K562 (cell line): ENCODE measurements at regions not wholly inside any gene's neighbourhood (a gene's known extent, or its start where the extent isn't known, plus 50 kb on each side); places are given as distances from the start of the nearest gene placed in this dataset.

ENCODE experiments used
- ATAC-seq: fragments of 200-7000 bp; cut with Tn5 transposase; 3 replicates; pipeline ENCODE4 v1.9.1; 2020; ENCODE audit warnings: moderate library complexity
- BruUV-seq: library from RNA; stranded (reverse); fragments of 400-500 nt; replicated peaks from 2 replicates; lab custom pipeline; 2021; lab: Mats Ljungman, UMichigan
- CTCF ChIA-PET: fragments of 300-600 bp; formaldehyde crosslinking; extraction: SDS; loops from one replicate; lab custom pipeline; 2021; ENCODE audit warnings: low intra/inter-chr PET ratio; lab: Yijun Ruan, JAX
- POLR2A ChIA-PET: fragments of 300-600, 350-650 bp; sonication (Branson Sonifier 250); formaldehyde crosslinking; extraction: SDS; loops from one replicate; lab custom pipeline; 2021; ENCODE audit warnings: antibody characterized with exemption, inconsistent platforms; lab: Yijun Ruan, JAX
- DNase-seq, 4 experiments: peaks; one replicate each; pipeline versions ENCODE4 v3.0.0 to v3.0.0-alpha.2; 2011 to 2018; ENCODE audit warnings: low spot score in 3 of 4, mixed read lengths in 3 of 4; ENCODE audit errors: extremely low read depth in 1 of 4
- FAIRE-seq: peaks from 2 replicates; lab custom pipeline; 2011; peaks lifted over from hg19 to GRCh38; lab: Jason Lieb, UNC
- H2AFZ ChIP-seq: 2 replicates; pipeline ENCODE4 v1.6.0; 2011; ENCODE audit warnings: low read depth, low read length, control low read depth, inconsistent platforms
- H3K27ac ChIP-seq: fragments of 200-600 bp; 3 replicates; pipeline ENCODE4 v1.8.0; 2011; ENCODE audit warnings: low read depth, mild to moderate bottlenecking, control low read depth, inconsistent platforms, low read length, moderate library complexity, mixed read lengths; ENCODE audit errors: extremely low read depth
- H3K27me3 ChIP-seq, 2 experiments: fragments of 300-600 bp in 1 of 2; 2 replicates in 1 of 2; 3 replicates in 1 of 2; pipeline versions ENCODE4 v1.6.0 to v1.8.0; 2011; ENCODE audit warnings: inconsistent platforms in 2 of 2, low read length in 2 of 2, mild to moderate bottlenecking in 1 of 2, mixed read lengths in 1 of 2, moderate library complexity in 1 of 2; ENCODE audit not compliant: control insufficient read depth in 2 of 2, insufficient read depth in 2 of 2
- H3K36me3 ChIP-seq: fragments of 300-600 bp; 3 replicates; pipeline ENCODE4 v1.8.0; 2011; ENCODE audit warnings: mild to moderate bottlenecking, low read length, inconsistent platforms; ENCODE audit not compliant: control insufficient read depth, insufficient read depth
- H3K4me1 ChIP-seq, 2 experiments: fragments of 200-600 bp in 1 of 2; replicated peaks in 1 of 2; 2 replicates in 1 of 2; 3 replicates in 1 of 2; pipeline versions ENCODE4 v1.5.1 to v1.8.0; 2011; ENCODE audit warnings: inconsistent platforms in 2 of 2, low read length in 2 of 2, mild to moderate bottlenecking in 1 of 2, mixed read lengths in 1 of 2, moderate library complexity in 1 of 2; ENCODE audit not compliant: control insufficient read depth in 2 of 2, insufficient read depth in 2 of 2
- H3K4me2 ChIP-seq: 2 replicates; pipeline ENCODE4 v1.6.1; 2011; ENCODE audit warnings: low read length, control low read depth, inconsistent platforms, mixed read lengths; ENCODE audit not compliant: insufficient read depth
- H3K4me3 ChIP-seq: fragments of 200-600 bp; sonication (generic), shearing (Covaris generic); 2 replicates; pipeline ENCODE4 v1.5.1; 2016; ENCODE audit warnings: control low read depth, inconsistent platforms
- H3K79me2 ChIP-seq: fragments of 200-600 bp; 3 replicates; pipeline ENCODE4 v1.8.0; 2011; ENCODE audit warnings: low read length, inconsistent platforms; ENCODE audit not compliant: control insufficient read depth, insufficient read depth
- H3K9ac ChIP-seq, 2 experiments: 2 replicates each; pipeline versions ENCODE4 v1.6.0 to v1.6.1; 2011; ENCODE audit warnings: low read depth in 2 of 2, low read length in 2 of 2, control low read depth in 1 of 2, inconsistent platforms in 1 of 2, mild to moderate bottlenecking in 1 of 2, mixed read lengths in 1 of 2; ENCODE audit not compliant: insufficient read depth in 1 of 2
- H3K9me1 ChIP-seq: one replicate; pipeline ENCODE4 v1.6.0; 2011; ENCODE audit warnings: inconsistent platforms, mild to moderate bottlenecking, low read length, moderate library complexity; ENCODE audit not compliant: control insufficient read depth, insufficient read depth
- H3K9me3 ChIP-seq: replicated peaks from 2 replicates; pipeline ENCODE4 v1.5.1; 2011; ENCODE audit warnings: low read depth, low read length, inconsistent platforms; ENCODE audit not compliant: control insufficient read depth, insufficient read depth
- H4K20me1 ChIP-seq: replicated peaks from 2 replicates; pipeline ENCODE4 v1.6.1; 2011; ENCODE audit warnings: low read length, inconsistent platforms, mixed read lengths; ENCODE audit not compliant: control insufficient read depth, insufficient read depth
- BMI1 ChIP-seq: fragments of 150-350 bp; IDR thresholded peaks from 2 replicates; pipeline ENCODE4 v1.6.1; 2014; ENCODE audit warnings: low read length
- CEBPG ChIP-seq, 3 experiments: fragments of 200-800 bp in 1 of 3; sonication (Bioruptor generic) in 1 of 3; sonication (generic) in 1 of 3; formaldehyde crosslinking in 1 of 3; IDR thresholded peaks in 2 of 3; conservative IDR thresholded peaks in 1 of 3; 2 replicates each; pipeline versions ENCODE4 v1.6.1 to v1.8.0; 2016 to 2022; ENCODE audit warnings: missing compliant biosample characterization in 2 of 3, missing genetic modification characterization in 2 of 3, mild to moderate bottlenecking in 1 of 3, missing genetic modification reagents in 1 of 3
- CREB3 ChIP-seq: fragments of 450-650 bp; conservative IDR thresholded peaks from 2 replicates; pipeline ENCODE4 v1.6.1; 2016; ENCODE audit warnings: missing genetic modification characterization, low read depth, mild to moderate bottlenecking, missing compliant biosample characterization, moderate library complexity
- CREB3L1 ChIP-seq: fragments of 450-650 bp; IDR thresholded peaks from 2 replicates; pipeline ENCODE4 v1.6.1; 2014; ENCODE audit warnings: low read depth, mild to moderate bottlenecking, moderate library complexity, borderline replicate concordance
- DPF2 ChIP-seq: fragments of 450-650 bp; IDR thresholded peaks from 2 replicates; pipeline ENCODE4 v1.6.1; 2016
- GATAD2A ChIP-seq: fragments of 450-650 bp; IDR thresholded peaks from 2 replicates; pipeline ENCODE4 v1.6.1; 2017
- GATAD2B ChIP-seq: fragments of 450-650 bp; IDR thresholded peaks from 2 replicates; pipeline ENCODE4 v1.6.1; 2017; ENCODE audit warnings: mild to moderate bottlenecking, borderline replicate concordance
- KLF10 ChIP-seq: fragments of 250-450 bp; sonication (Bioruptor Pico); IDR thresholded peaks from 2 replicates; pipeline ENCODE4 v1.6.1; 2021; ENCODE audit warnings: matching md5 sums
- MEIS2 ChIP-seq: fragments of 450-650 bp; IDR thresholded peaks from 2 replicates; pipeline ENCODE4 v1.6.1; 2014; ENCODE audit warnings: mild to moderate bottlenecking; ENCODE audit not compliant: partially characterized antibody
- NR3C1 ChIP-seq: sonication (generic); formaldehyde crosslinking; IDR thresholded peaks from 2 replicates; pipeline ENCODE4 v1.8.1; 2022; ENCODE audit warnings: missing genetic modification reagents
- PRPF4 ChIP-seq: fragments of 200-400 bp; formaldehyde crosslinking; IDR thresholded peaks from one replicate; pipeline ENCODE4 v1.6.1; 2017; ENCODE audit warnings: low read length, low read depth, mild to moderate bottlenecking; ENCODE audit not compliant: insufficient read depth, poor library complexity, severe bottlenecking
- RAD21 ChIP-seq, 2 experiments: fragments of 250-450 bp in 1 of 2; fragments of 450-650 bp in 1 of 2; sonication (Bioruptor Pico) in 1 of 2; formaldehyde crosslinking in 1 of 2; IDR thresholded peaks in 1 of 2; conservative IDR thresholded peaks in 1 of 2; 2 replicates each; pipeline versions ENCODE4 v1.4.0 to v1.8.0; 2020 to 2022; ENCODE audit warnings: mild to moderate bottlenecking in 2 of 2, moderate library complexity in 1 of 2
- SP1 ChIP-seq: sonication (generic); formaldehyde crosslinking; IDR thresholded peaks from 2 replicates; pipeline ENCODE4 v1.8.1; 2022; ENCODE audit warnings: mild to moderate bottlenecking, missing genetic modification reagents
- TOE1 ChIP-seq, 2 experiments: fragments of 450-650 bp in 1 of 2; sonication (generic) in 1 of 2; formaldehyde crosslinking in 1 of 2; IDR thresholded peaks; 2 replicates each; pipeline versions ENCODE4 v1.7.1 to v1.8.0; 2016 to 2022; ENCODE audit warnings: borderline replicate concordance in 2 of 2, mild to moderate bottlenecking in 2 of 2, antibody characterized with exemption in 1 of 2, inconsistent platforms in 1 of 2, low read depth in 1 of 2, missing genetic modification reagents in 1 of 2, moderate library complexity in 1 of 2
- UBTF ChIP-seq, 2 experiments: IDR thresholded peaks; 2 replicates each; pipeline ENCODE4 v1.6.1; 2012; ENCODE audit warnings: improper control_type of control experiment in 2 of 2, low read depth in 2 of 2, low read length in 2 of 2, borderline replicate concordance in 1 of 2
- ZNF12 ChIP-seq: sonication (generic); formaldehyde crosslinking; IDR thresholded peaks from 2 replicates; pipeline ENCODE4 v1.4.0; 2020; ENCODE audit warnings: mild to moderate bottlenecking, missing genetic modification reagents
- ZNF347 ChIP-seq: fragments of 450-650 bp; formaldehyde crosslinking; IDR thresholded peaks from 2 replicates; pipeline ENCODE4 v1.4.0; 2020; ENCODE audit warnings: low read depth, mild to moderate bottlenecking, moderate library complexity
- in situ Hi-C: fragments of 300-500 bp; cut with MboI; formaldehyde crosslinking; loops from 4 replicates; pipeline ENCODE4 v1.15.0; 2018; ENCODE audit warnings: inconsistent platforms, mixed read lengths
- intact Hi-C: fragments of 100-400 bp; cut with micrococcal nuclease; formaldehyde crosslinking; loops from 2 replicates; pipeline ENCODE4 v1.14.2; 2022

- no peaks in the 10 kb centered on the region for H3K27me3 ChIP-seq
- intact Hi-C loops, result no loop called here
- no peak for FAIRE-seq
- POLR2A ChIA-PET, result no interaction called here
- no TSS peak for BruUV-seq
- CTCF ChIA-PET, result no interaction called here
- H3K9me3 ChIP-seq, result no peaks in the 10 kb centered on the region
- H3K36me3 ChIP-seq, result no peaks in the 10 kb centered on the region
- H3K79me2 ChIP-seq, result no peaks in the 10 kb centered on the region
- no peak overlapping the region for H3K4me2 ChIP-seq
- H3K4me1 ChIP-seq, result no peaks in the 10 kb centered on the region
- in situ Hi-C loops, result no loop called here
- H3K4me3 ChIP-seq, result no peak overlapping the region
- H3K9me1 ChIP-seq, result no peaks in the 10 kb centered on the region
- H4K20me1 ChIP-seq, result no peaks in the 10 kb centered on the region
- no peak for ATAC-seq
- no peak overlapping the region for H3K9ac ChIP-seq
- no peak overlapping the region for H2AFZ ChIP-seq
- DNase-seq, result no peak
- no peak overlapping the region for H3K27ac ChIP-seq
- TF ChIP-seq UBTF (IDR thresholded peaks at IDR 0.05; ENCODE audit: borderline replicate concordance in 1 of 2, low read depth in 2 of 2, low read length in 2 of 2) (no peak), ZNF347 (CRISPR knock-in tag) (no peak), KLF10 (CRISPR knock-in tag) (no peak), CREB3L1 (no peak), DPF2 (no peak), RAD21 (CRISPR knock-in tag; conservative IDR thresholded peaks at IDR 0.05 in 1 of 2, IDR thresholded peaks at IDR 0.05 in 1 of 2) (no peak), CEBPG (CRISPR knock-in tag; IDR thresholded peaks at IDR 0.05) (no peak), CEBPG (tag; conservative IDR thresholded peaks at IDR 0.05 in 1 of 2, IDR thresholded peaks at IDR 0.05 in 1 of 2) (no peak), BMI1 (no peak), CREB3 (tag) (no peak), PRPF4 (no peak), MEIS2 (no peak), GATAD2A (no peak), SP1 (CRISPR knock-in tag) (no peak), NR3C1 (CRISPR knock-in tag) (no peak), ZNF12 (CRISPR knock-in tag) (no peak), GATAD2B (no peak), TOE1 (IDR thresholded peaks at IDR 0.05; ENCODE audit: borderline replicate concordance) (no peak), TOE1 (CRISPR knock-in tag; IDR thresholded peaks at IDR 0.05; ENCODE audit: borderline replicate concordance, low read depth) (no peak)
Observed at GRCh38 chr4:186790630-186791029, 67.0 kb upstream of the FAT1 start.
